HG02798 (cell line): ENCODE measurements at regions not wholly inside any gene's neighbourhood (a gene's known extent, or its start where the extent isn't known, plus 50 kb on each side); places are given as distances from the start of the nearest gene placed in this dataset.

Source experiments
- ATAC-seq: cut with Tn5 transposase; IDR thresholded peaks from one replicate; pipeline ENCODE4 v1.9.1; 2021; ENCODE audit warnings: mild to moderate bottlenecking; ENCODE audit not compliant: unreplicated experiment, poor library complexity

DNA sequence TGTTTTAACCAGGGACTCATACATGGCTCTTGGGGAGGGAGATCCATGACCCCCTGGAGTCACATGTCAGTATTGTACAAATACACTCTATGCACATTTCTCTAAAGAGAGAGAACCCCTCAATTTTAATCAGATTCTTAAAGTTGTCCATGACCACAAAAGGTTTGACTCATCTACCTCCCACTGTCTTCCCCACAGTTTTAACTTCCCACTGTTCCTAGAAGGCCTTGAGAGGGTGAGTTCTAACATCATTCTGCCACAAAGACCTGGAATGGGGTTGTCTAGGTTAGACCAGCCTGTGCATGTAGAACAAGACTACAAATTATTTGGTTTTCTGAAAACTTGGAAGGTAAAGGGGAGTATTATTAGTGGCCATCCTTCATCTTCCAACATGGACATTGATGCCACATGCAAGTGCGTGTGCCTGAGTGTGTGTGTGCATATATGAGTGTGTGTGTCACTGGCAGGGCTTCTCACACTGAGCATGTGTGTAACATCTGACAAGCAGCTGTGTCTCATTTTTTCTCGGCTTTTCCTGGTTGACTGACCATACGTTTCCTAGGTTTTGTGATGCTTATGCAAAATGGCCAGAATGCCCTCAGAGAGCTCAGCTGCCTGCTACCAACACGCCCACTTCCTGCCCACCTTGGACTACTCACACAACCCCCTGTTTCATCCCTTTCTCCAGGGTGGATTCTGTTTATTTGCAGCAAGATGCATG is 94.6 kb upstream of the LGALSL start:
- ATAC-seq, result peak; percentile 23

DNA sequence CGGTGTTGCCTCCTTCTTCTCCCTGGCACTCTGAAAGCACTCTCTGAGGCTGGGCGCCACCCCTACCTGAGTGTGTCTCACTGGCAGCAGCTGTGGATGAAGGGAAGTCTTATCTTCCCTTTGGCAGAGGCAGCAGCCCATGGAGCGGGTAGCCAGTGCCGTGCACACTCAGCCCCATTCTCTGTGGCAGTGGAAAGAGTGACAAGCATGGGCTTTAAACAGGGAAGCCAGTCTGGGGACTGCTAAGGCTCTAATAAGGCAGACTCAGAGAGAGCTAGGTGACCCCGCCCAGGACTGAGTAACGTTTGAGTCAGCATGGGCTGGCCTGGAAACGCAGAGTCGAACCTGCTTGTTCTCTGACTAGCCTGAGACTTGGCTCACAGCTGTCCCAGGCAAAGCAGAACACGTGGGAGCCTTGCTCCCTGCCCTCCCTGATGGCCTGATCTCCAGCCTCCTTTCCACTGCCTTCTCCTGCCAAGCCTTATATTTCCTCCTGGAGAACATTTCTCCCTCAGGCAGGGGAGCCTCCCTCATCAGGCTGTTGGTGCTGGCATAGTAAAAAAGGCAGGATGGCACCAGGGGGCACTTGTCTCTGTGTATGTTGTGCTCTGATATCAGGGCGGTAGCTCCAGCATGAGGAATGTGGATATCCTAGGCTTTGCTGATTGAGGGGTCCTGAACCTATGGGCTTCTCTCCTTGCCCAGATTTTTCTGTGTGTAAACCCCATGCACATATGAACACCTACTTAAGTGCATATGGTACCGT is 93.9 kb upstream of the LGALSL start:
- ATAC-seq, result peak; percentile 86

DNA sequence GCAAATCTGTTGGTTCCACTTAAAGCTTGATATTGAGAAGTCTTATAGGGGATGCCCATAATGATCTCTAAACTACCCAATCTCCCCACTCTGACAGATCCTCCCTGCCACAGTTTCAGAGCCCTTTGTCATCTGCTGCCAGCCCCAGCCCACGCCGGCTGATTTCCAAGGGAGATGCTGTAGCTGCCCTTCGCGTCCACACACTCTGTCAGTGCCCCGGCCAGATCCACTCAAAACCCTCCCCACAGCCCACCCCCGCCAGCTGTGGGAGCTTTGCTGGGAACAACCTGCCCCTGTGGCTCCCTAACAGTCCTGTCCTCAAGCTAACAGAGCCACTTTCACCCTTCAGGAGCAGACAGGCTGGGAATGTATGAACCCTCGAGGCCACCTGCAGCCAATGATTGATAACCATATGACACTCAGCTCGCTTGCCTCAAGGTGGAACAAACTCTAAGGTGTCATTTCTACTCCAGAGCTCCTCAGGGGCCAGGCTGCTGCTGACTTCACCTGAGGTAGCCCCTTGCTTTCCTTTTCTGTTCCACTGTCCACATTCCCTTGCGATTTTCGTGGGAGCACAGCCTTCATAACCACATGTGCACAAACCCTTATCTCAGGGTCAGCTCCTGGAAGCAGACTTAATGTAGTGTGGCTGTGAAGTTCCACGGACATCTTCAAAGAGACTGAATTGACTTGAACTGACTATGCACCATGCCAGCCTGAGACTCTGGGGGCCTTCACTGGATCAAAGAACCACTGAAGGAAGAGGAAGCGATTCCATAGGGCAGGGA is 92.6 kb upstream of the LGALSL start:
- no peak for ATAC-seq

DNA sequence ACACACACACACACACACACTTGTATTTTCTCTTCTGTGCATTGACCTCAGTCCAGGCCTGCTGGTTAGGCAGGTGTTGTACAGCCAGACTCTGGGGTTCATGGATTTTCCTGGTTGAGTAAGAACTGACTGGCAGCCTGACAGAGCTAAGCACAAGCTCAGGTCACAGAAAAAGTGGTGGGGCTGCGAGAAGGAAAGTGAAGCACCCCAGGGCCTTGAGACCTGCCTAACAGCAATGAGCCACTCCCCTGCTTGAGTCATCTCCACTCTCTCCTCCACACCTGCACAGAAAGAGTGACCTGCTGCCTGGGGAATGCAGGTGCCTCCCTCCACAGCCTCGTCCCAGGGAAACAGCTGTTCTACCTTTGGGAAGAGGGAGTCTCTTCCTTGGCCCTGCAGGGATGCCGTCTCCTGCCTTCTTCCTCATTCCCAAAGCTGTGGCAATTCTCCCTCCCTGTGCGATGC is 91.4 kb upstream of the LGALSL start:
- no peak for ATAC-seq

DNA sequence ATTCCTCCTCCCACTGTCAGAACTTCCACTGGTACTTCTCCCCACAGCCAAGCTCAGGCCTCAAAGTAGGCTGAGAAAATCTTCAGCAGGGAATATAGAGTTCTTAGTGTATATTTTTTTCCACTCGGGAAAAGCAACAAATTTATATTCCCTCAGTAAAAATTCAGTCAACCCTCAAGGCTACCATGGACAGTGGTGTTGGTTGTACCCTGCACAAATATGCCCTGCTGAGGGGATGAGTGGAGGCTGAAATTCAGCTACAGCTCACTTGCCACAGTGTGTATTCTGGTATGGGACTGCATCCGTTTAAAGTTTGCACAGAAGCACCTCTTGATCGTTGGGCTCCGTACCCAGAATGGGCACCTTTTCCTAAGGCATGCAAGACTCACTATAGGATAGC is 90.8 kb upstream of the LGALSL start:
- ATAC-seq, result no peak

DNA sequence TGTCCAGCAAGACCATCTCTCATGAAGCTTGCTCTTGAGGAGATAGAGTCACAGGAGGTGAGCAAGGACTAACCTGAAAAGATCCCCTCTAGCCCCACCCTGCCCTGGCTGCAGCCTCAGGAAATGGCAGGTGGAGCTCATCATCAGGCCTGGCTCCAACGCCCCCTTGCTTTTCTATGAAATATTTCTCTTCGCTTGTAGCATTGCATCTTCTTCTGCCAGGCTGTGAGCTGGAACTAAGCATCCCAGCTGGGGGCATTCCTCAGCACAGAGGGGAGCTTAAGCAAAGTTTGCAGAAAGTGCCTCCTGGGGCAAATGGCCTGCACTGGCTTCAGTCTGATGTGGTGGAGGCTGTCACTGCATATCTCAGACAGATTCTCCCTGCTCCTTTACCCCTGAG is 90.1 kb upstream of the LGALSL start:
- ATAC-seq, result no peak

DNA sequence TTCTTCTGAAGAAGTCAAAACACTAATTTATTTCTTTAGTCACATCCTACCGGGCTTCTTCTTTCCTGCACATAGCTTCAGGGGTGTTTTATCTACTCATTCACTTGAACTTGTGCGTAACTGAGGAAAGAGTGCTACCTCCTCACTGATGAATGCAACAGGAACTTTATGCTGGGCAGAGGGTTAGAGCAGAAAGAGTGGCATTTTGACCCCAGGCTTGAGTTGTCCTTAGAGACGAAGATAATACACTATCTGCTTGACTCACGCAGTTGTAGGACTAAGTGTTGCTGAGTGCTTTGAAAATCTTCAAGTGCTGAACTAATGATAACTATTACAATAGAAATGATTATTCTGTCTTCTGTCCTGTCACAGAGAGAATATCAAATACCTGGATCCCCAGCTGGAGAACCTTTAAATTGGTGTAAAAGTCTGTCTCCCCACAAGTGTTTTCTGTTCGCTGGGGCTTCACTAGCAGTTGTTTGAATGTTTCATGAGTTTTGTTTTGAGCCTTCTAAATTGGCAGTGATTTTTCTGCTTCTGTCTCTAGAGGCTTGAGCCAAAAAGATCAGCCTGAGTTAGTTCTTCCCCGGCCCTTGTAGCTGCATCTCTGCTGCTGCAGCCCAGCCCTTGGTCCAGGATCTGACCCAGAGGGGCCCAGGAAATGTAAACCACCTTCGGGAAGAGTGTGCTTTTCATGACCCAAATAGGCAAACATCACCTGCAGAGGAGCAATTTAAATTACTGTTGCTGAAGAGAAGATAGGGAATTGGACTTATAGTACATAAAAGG is 86.3 kb upstream of the LGALSL start:
- ATAC-seq, result no peak

DNA sequence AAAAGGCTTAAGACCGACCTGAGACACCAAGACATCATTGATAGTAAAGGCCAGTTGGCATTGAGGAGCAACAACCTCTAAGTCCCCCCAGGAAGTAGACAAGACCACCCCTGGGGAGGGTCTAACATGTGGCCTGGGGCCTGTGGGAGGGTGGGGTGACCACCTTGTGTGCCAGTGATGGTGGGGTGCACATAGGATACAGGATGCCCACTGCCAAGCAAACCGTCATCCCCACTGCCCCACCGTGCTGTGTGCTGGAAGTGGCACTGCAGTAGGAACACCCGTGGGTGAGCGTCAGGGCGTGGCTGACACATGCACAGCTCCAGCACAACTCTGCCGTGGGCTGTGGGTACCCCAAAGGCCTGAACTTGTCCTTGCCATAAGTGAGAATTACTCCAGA is 84.3 kb upstream of the LGALSL start:
- ATAC-seq, result no peak

DNA sequence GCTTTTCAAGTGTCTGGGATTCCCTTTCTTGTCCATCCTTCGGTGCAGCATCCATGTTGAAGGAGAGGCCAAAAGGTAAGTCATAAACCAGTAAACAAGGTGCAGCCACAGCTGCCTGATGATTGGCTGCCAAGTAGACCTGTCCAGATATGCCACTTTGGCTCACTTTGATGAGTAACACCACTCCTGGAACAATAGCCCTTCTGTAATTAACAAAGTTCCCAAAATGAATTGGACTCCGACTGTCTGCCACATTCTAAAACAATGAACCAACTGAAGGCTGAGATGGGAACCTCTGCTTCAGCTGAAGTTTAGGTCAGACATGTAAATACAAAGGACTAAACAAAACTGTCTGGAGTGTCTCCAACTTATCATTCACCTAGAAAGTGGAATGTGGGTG is 82.2 kb upstream of the LGALSL start:
- no peak for ATAC-seq

DNA sequence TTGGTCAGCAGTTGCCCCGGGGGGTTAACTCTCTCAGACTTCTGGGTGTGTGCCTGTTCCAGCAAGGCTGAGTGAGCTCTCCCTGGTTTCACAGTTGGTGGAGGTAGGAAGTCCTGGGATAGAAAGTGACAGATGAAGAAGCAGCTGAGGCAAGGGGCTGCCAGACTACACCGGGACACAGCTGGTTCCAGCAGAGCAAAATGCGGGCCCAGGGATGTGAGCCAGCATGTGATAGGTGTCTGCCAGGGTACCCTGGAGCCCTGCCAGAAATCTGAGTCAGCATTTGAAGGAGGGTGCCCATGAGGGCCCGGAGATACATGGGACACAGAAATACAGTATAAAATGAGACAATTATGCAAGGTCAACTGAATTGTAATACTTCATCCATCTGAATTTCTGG is 79.3 kb upstream of the LGALSL start:
- ATAC-seq, result no peak

DNA sequence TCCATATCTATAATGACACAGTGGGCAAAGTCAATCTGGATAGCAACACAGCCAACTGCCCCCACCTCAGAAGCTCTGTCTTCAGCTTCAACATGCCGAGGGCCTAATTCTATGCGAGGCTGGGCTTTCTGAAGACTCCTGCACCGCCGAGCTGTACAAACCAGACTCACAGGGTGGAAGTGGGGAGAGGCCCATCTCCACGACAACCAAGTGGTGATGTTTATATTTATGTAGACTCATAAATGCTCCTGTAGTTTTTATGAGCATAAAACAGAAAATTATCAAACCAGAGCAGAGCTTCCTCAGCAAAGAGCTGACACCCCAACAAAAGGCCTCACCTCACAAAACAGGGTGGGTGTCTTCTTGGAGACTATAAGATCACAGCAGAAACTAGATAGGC is 77.0 kb upstream of the LGALSL start:
- ATAC-seq, result no peak

DNA sequence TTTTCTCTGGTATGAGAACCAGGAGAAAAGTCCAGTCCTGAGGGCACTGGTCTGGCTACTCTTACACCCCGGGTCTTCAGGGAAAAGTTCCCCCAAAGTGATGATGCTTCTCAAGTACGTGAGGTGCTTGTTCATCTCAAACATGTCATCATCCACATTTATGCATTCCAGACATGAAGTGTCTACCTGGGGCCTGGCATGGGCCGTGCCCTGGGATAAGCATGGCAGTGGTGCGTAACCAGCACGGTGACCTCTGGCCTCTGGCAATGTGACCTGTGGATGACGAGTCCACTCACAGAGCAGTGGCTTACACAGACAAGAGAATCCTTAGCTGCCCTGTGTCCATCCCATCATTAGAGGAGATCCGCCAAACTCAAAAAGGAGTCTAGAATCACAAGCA is 74.8 kb upstream of the LGALSL start:
- no peak for ATAC-seq

DNA sequence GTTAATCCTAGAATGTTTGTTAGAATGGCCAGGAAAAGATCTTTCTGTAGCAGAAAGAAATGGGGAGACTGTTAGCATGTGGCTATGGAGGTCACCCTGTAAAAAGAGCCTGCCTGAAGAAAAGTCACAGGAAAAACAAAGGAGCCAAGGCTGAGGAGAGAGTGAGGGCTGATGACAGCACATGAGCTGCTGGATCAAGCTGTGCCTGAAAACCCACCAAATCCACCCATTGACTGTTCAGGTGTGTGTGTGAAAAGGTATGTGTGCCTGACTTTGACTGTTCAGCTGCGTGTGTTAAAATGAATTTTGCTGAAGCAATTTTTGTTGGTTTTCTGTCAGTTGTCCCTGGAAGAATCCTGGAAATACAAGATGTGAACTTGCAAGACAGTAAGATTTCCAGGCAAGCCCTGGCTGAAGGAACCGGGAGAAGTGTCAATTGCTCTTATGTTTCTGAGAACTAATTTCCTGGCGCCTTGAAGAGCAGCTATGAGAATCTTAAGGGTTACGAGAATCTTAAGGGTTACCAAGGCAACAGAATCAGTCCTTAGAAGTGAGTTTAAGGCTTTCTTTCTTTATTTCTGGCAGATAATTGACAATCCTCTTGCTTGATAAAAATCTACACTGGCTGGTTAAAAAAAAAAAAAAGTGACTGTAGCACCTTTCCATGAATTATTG is 73.0 kb upstream of the LGALSL start:
- no peak for ATAC-seq

DNA sequence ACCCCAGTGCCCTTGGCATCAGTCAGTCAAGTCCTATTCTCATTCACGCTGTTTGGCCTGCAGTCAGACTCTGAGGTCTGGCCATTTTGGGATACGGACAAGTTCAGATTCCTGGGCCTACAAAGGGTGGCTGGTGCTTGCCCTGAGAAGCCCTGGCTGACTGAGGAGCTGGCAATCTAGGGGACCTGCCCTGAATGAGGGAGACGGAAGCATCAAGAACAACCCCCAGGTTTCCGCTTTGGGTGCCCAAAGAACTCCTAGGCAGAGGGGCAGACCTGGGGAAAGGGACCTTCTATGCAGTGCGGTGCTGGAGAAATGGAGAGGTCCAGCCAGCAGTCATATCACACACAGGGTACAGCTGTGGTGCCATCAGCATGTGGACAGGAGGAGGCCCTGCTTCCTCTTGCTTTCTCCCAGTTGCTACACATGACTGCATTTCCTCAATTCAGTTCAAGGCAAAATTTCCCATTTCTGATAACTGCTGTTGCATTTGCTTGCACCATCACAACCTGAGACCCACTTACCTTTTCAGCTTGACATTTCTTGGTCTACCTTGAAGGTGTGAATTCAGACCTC is 70.9 kb upstream of the LGALSL start:
- no peak for ATAC-seq

DNA sequence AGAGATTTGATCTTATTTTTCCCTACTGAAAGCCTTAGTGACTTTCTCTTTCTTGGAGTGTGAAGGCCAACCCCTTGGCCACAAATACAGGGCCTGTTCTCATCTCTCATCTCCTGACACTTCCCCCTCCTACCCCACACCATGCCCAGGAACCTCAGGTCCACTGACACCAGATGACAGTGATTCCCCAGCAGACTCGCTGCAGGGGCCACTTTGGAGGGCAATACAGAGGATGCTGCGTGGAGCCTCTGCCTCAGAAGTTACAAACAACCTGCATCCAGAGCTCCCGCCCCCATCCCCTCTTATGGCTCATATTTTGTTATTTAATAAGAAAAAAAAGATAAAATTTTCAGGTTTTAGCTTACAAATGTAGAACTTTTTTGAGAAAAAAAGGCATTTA is 70.1 kb upstream of the LGALSL start:
- no peak for ATAC-seq

DNA sequence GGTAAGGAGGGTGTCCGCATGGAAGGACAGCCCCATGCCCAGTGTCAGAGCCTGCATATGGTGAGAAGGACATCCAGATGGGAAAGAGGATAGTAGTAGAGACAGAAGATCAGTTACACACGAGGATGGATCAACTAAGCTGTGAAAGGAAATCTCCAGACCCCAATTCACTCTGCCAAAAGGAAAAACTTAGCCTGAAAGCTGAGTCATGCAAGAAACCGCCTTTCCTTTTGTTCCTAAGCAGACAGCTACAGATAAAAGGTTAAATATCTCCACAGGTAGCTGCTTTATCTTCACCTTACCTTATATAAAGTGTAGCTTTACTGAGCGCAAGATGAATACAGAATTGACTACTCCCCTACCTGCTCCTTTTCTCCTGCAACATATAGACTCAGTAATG is 67.3 kb upstream of the LGALSL start:
- ATAC-seq, result no peak

DNA sequence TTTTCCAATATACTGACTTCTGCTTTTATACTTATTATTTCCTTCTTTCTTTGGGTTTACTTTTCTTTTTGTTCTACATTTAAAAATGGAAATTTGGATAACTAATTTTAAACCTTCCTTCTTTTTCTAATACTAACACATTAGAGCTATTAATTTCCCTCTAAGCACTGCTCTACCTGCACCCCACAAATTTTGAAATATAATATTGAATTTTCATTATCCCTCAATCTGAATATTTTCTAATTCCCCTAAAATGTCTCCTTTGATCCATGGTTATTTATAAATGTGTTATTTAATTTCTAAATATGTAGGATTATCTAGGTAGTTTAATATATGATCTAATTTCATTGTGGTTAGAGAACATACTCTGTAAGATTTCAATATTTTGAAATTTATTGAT is 63.4 kb upstream of the LGALSL start:
- no peak for ATAC-seq

DNA sequence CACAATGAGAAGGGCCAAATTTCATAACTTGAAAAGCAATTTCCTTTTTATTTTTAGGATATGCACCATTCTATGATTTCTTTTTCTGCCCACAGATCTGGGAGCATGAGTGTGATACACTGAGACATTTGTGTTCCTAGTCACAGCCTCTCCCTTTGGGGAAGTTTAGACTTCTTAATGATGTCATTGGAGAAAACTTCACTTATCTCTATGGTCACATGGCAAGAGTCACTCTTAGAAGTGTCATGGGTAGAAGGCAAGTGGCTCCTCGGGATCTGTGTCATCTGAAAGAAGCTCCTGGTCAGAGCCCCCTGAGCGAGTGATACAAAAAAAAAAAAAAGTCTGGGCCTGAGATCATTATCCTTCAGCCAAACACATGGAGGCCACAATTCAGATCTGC is 62.5 kb upstream of the LGALSL start:
- no peak for ATAC-seq

DNA sequence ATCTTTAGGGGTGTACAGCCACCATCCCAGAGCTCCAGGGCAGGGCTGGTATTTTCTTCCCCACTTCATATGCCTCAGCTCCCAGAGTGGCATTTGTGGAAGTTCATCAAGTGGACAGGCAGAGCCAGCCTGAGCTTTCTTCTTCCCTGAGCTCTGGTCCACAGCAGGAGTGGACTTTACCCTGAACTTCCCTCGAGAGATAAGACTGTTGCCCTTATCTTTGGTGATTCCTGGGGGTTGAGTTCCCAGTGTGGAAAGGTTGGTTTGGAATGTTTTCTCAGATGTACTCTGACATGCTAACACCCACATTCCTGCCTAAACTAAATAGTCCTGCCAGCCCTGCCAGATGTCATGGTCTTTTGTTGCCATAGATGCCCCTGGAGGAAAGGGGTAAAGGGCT is 62.0 kb upstream of the LGALSL start:
- no peak for ATAC-seq

DNA sequence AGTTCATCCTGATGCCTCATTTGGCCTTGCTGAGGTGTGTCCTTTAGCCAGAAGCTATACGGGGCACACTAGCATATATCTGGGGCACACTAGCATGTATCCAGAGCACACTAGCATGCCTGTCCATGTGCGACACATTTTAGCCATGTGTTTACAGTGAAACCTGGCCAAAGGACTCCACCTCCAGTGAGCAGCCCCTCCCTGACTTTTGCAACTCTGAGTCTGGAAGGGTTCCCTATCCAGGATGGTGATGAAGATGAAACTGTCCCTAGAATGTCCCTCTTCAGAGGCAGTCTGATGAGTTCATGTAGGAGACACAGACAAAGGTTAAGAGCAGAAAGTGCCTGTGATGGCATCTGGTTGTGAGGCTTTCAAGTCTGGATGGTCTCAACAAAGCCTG is 61.4 kb upstream of the LGALSL start:
- no peak for ATAC-seq
